Smooth muscle cell (in vitro differentiated cells): ENCODE measurements at regions not wholly inside any gene's neighbourhood (a gene's known extent, or its start where the extent isn't known, plus 50 kb on each side); places are given as distances from the start of the nearest gene placed in this dataset.

Experiments used
- DNase-seq: peaks from one replicate; lab custom pipeline; 2025; ENCODE audit not compliant: unreplicated experiment; lab: John Stamatoyannopoulos, UW
- H2AFZ ChIP-seq: fragments of 200-600 bp; sonication (generic); 2 replicates; pipeline ENCODE4 v1.6.0; 2016; ENCODE audit warnings: antibody characterized with exemption, low read depth, mild to moderate bottlenecking
- H3F3A ChIP-seq: fragments of 200-600 bp; sonication (generic); 2 replicates; pipeline ENCODE4 v1.6.0; 2017; ENCODE audit warnings: antibody characterized with exemption, low read depth
- H3K27ac ChIP-seq: fragments of 200-600 bp; sonication (generic); 2 replicates; pipeline ENCODE4 v1.5.1; 2016; ENCODE audit warnings: low read depth, mild to moderate bottlenecking
- H3K27me3 ChIP-seq: fragments of 200-600 bp; sonication (generic); 2 replicates; pipeline ENCODE4 v1.6.1; 2016; ENCODE audit warnings: low read depth, mild to moderate bottlenecking
- H3K36me3 ChIP-seq: fragments of 200-600 bp; sonication (generic); 2 replicates; pipeline ENCODE4 v1.5.1; 2016; ENCODE audit warnings: low read depth
- H3K4me1 ChIP-seq: fragments of 200-600 bp; sonication (generic); 2 replicates; pipeline ENCODE4 v1.5.1; 2016; ENCODE audit warnings: low read depth
- H3K4me2 ChIP-seq: fragments of 200-600 bp; sonication (generic); 2 replicates; pipeline ENCODE4 v1.6.0; 2016; ENCODE audit warnings: mild to moderate bottlenecking
- H3K4me3 ChIP-seq: fragments of 200-600 bp; sonication (generic); 2 replicates; pipeline ENCODE4 v1.5.1; 2016; ENCODE audit warnings: mild to moderate bottlenecking
- H3K79me2 ChIP-seq: fragments of 200-600 bp; sonication (generic); 2 replicates; pipeline ENCODE4 v1.6.0; 2016; ENCODE audit warnings: low read depth, mild to moderate bottlenecking
- H3K9ac ChIP-seq: fragments of 200-600 bp; sonication (generic); 2 replicates; pipeline ENCODE4 v1.6.0; 2016; ENCODE audit warnings: low read depth
- H3K9me3 ChIP-seq: fragments of 200-600 bp; sonication (generic); replicated peaks from 2 replicates; pipeline ENCODE4 v1.5.1; 2016; ENCODE audit warnings: low read depth
- H4K20me1 ChIP-seq: fragments of 200-600 bp; sonication (generic); 2 replicates; pipeline ENCODE4 v1.6.0; 2016; ENCODE audit warnings: low read depth
- WGBS: methylation state at CpG from one replicate; pipeline ENCODE4 v1.1.7; 2016; ENCODE audit warnings: low lambda C conversion rate; 5-methylcytosine and 5-hydroxymethylcytosine counted together
- TF ChIP-seq, protein P1 (sequence below): fragments of 200-600 bp; sonication (generic); IDR thresholded peaks from 2 replicates; pipeline ENCODE4 v1.5.1; 2017; ENCODE audit warnings: borderline replicate concordance, mild to moderate bottlenecking, antibody characterized with exemption; ENCODE audit not compliant: insufficient read depth, poor library complexity, severe bottlenecking

- no peaks in the 10 kb centered on the region for H3K27me3 ChIP-seq
- H3K9me3 ChIP-seq: no peaks in the 10 kb centered on the region
- H3K9ac ChIP-seq: no peak overlapping the region
- no peak overlapping the region for H3K4me2 ChIP-seq
- 100% methylated on average over 1 of the region's 1 CpG for WGBS
- H2AFZ ChIP-seq: no peak overlapping the region
- H3K27ac ChIP-seq: no peak overlapping the region
- no peak for DNase-seq
- H3K79me2 ChIP-seq: no peaks in the 10 kb centered on the region
- H3K36me3 ChIP-seq: no peaks in the 10 kb centered on the region
- H3K4me3 ChIP-seq: no peak overlapping the region
- H4K20me1 ChIP-seq: no peaks in the 10 kb centered on the region
- H3F3A ChIP-seq: no peaks in the 10 kb centered on the region
- TF ChIP-seq, protein P1, sequence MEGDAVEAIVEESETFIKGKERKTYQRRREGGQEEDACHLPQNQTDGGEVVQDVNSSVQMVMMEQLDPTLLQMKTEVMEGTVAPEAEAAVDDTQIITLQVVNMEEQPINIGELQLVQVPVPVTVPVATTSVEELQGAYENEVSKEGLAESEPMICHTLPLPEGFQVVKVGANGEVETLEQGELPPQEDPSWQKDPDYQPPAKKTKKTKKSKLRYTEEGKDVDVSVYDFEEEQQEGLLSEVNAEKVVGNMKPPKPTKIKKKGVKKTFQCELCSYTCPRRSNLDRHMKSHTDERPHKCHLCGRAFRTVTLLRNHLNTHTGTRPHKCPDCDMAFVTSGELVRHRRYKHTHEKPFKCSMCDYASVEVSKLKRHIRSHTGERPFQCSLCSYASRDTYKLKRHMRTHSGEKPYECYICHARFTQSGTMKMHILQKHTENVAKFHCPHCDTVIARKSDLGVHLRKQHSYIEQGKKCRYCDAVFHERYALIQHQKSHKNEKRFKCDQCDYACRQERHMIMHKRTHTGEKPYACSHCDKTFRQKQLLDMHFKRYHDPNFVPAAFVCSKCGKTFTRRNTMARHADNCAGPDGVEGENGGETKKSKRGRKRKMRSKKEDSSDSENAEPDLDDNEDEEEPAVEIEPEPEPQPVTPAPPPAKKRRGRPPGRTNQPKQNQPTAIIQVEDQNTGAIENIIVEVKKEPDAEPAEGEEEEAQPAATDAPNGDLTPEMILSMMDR: no peak
- H3K4me1 ChIP-seq: no peaks in the 10 kb centered on the region
These were observed 124.4 kb downstream of the SEC23IP start for GRCh38 chr10:120016906-120017305.

GRCh38 chr10:120017733-120018417, 125.3 kb downstream of the SEC23IP start:
- Histone ChIP-seq H3K79me2 (no peaks in the 10 kb centered on the region), H3K27ac (no peak overlapping the region), H3K9me3 (no peaks in the 10 kb centered on the region), H3F3A (no peaks in the 10 kb centered on the region), H3K9ac (no peak overlapping the region), H4K20me1 (no peaks in the 10 kb centered on the region), H3K27me3 (no peaks in the 10 kb centered on the region), H3K36me3 (no peaks in the 10 kb centered on the region), H3K4me2 (no peak overlapping the region), H3K4me1 (no peaks in the 10 kb centered on the region), H2AFZ (no peak overlapping the region), H3K4me3 (no peak overlapping the region)
- TF ChIP-seq, protein P1: no peak
- no peak for DNase-seq
- 53% methylated on average over 6 of the region's 6 CpGs for WGBS

- H3K79me2 ChIP-seq: no peaks in the 10 kb centered on the region
- H3F3A ChIP-seq: no peaks in the 10 kb centered on the region
- H3K27me3 ChIP-seq: no peaks in the 10 kb centered on the region
- TF ChIP-seq, protein P1: no peak
- no peak overlapping the region for H3K4me3 ChIP-seq
- H3K4me2 ChIP-seq: no peak overlapping the region
- H4K20me1 ChIP-seq: no peaks in the 10 kb centered on the region
- no peaks in the 10 kb centered on the region for H3K36me3 ChIP-seq
- WGBS: 95% methylated on average over 5 of the region's 5 CpGs
- H3K9me3 ChIP-seq: no peaks in the 10 kb centered on the region
- H2AFZ ChIP-seq: no peak overlapping the region
- DNase-seq: no peak
- H3K27ac ChIP-seq: no peak overlapping the region
- H3K9ac ChIP-seq: no peak overlapping the region
- H3K4me1 ChIP-seq: no peaks in the 10 kb centered on the region
These were observed 126.2 kb downstream of the SEC23IP start for GRCh38 chr10:120018695-120019094.

DNA sequence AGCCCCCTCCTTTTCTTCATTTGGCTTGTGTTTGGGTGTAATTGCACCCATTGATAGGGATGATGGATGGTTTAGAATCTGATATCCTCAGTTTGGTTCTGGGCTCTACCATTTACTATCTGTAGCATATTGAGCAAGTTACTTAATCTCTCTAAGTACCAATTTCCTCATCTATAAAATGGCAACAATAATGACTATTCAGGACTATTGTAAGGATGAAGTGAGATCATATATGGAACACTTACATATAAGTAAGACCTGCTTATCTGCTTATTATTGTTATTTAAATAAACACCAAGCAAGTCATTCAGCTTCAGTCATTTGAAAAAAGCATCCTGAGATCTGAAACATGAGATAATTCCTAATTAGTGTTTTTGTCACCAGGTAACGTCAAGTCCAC, 127.0 kb downstream of the SEC23IP start:
- WGBS: 80% methylated on average over 1 of the region's 1 CpG
- H3K4me1 ChIP-seq: no peaks in the 10 kb centered on the region
- H3K4me3 ChIP-seq: no peak overlapping the region

More for the DNA sequence above, 127.0 kb downstream of the SEC23IP start:
- H3K4me2 ChIP-seq: no peak overlapping the region
- H3K27me3 ChIP-seq: no peaks in the 10 kb centered on the region
- no peaks in the 10 kb centered on the region for H3K9me3 ChIP-seq
- H3K27ac ChIP-seq: no peak overlapping the region
- DNase-seq: no peak
- no peaks in the 10 kb centered on the region for H3K79me2 ChIP-seq
- H3F3A ChIP-seq: no peaks in the 10 kb centered on the region
- no peak overlapping the region for H2AFZ ChIP-seq
- TF ChIP-seq, protein P1: no peak
- no peaks in the 10 kb centered on the region for H3K36me3 ChIP-seq
- H3K9ac ChIP-seq: no peak overlapping the region
- no peaks in the 10 kb centered on the region for H4K20me1 ChIP-seq
